Endothelial cell of umbilical vein (primary cell): ENCODE measurements at regions not wholly inside any gene's neighbourhood (a gene's known extent, or its start where the extent isn't known, plus 50 kb on each side); places are given as distances from the start of the nearest gene placed in this dataset.

Experiments used
- BruUV-seq: library from RNA; stranded (reverse); fragments of 400-500 nt; replicated peaks from 2 replicates; lab custom pipeline; 2021; lab: Mats Ljungman, UMichigan
- CTCF ChIA-PET: fragments of 300-600, 350-600 bp; sonication (Branson Sonifier 250); formaldehyde crosslinking; loops from one replicate; lab custom pipeline; 2021; ENCODE audit warnings: antibody characterized with exemption, inconsistent platforms; lab: Charles Lee
- POLR2A ChIA-PET: fragments of 300-600, 350-600 bp; sonication (Branson Sonifier 250); formaldehyde crosslinking; loops from one replicate; lab custom pipeline; 2021; ENCODE audit warnings: antibody characterized with exemption, inconsistent platforms; lab: Charles Lee
- DNase-seq: peaks from one replicate; pipeline ENCODE4 v3.0.0-alpha.2; 2011; ENCODE audit warnings: low read depth, low spot score
- FAIRE-seq: peaks from 2 replicates; lab custom pipeline; 2011; peaks lifted over from hg19 to GRCh38; lab: Jason Lieb, UNC
- H2AFZ ChIP-seq: 2 replicates; pipeline ENCODE4 v1.6.0; 2012; ENCODE audit warnings: low read depth, low read length, control low read depth, inconsistent platforms
- H3K27ac ChIP-seq: 2 replicates; pipeline ENCODE4 v1.5.1; 2011; ENCODE audit warnings: low read depth, mild to moderate bottlenecking, control low read depth, low read length, moderate library complexity; ENCODE audit not compliant: insufficient read depth
- H3K27me3 ChIP-seq, 2 experiments: 2 replicates each; pipeline versions ENCODE4 v1.6.0 to v1.6.1; 2011; ENCODE audit warnings: low read length in 2 of 2, mixed read lengths in 1 of 2; ENCODE audit not compliant: control insufficient read depth in 2 of 2, insufficient read depth in 2 of 2
- H3K36me3 ChIP-seq, 2 experiments: 2 replicates in 1 of 2; 3 replicates in 1 of 2; pipeline ENCODE4 v1.5.1; 2011; ENCODE audit warnings: low read length in 2 of 2, mild to moderate bottlenecking in 1 of 2, moderate library complexity in 1 of 2; ENCODE audit not compliant: control insufficient read depth in 2 of 2, insufficient read depth in 2 of 2; ENCODE audit errors: extremely low read depth in 1 of 2
- H3K4me1 ChIP-seq: 3 replicates; pipeline ENCODE4 v1.5.1; 2011; ENCODE audit warnings: mild to moderate bottlenecking, low read length; ENCODE audit not compliant: control insufficient read depth, insufficient read depth; ENCODE audit errors: extremely low read depth
- H3K4me2 ChIP-seq: 2 replicates; pipeline ENCODE4 v1.6.1; 2011; ENCODE audit warnings: low read length, control low read depth, mixed read lengths; ENCODE audit not compliant: insufficient read depth
- H3K4me3 ChIP-seq, 3 experiments: fragments of 200-600 bp in 1 of 3; sonication (generic), shearing (Covaris generic) in 1 of 3; replicated peaks in 1 of 3; 2 replicates each; pipeline ENCODE4 v1.5.1; 2011 to 2016; ENCODE audit warnings: control low read depth in 3 of 3, low read length in 3 of 3, mild to moderate bottlenecking in 2 of 3, inconsistent platforms in 1 of 3, low read depth in 1 of 3, moderate library complexity in 1 of 3; ENCODE audit not compliant: insufficient read depth in 1 of 3
- H3K79me2 ChIP-seq: 2 replicates; pipeline ENCODE4 v1.6.0; 2012; ENCODE audit warnings: low read length, inconsistent platforms; ENCODE audit not compliant: control insufficient read depth, insufficient read depth
- H3K9ac ChIP-seq: replicated peaks from 2 replicates; pipeline ENCODE3; 2011; ENCODE audit warnings: low read length, control low read depth; ENCODE audit not compliant: insufficient read depth; ENCODE audit errors: extremely low read depth
- H3K9me1 ChIP-seq: replicated peaks from 3 replicates; pipeline ENCODE4 v1.6.0; 2011; ENCODE audit warnings: mild to moderate bottlenecking, low read length; ENCODE audit not compliant: control insufficient read depth, insufficient read depth; ENCODE audit errors: extremely low read depth
- H3K9me3 ChIP-seq: replicated peaks from 2 replicates; pipeline ENCODE4 v1.5.1; 2012; ENCODE audit warnings: low read length, inconsistent platforms; ENCODE audit not compliant: control insufficient read depth, insufficient read depth
- H4K20me1 ChIP-seq: replicated peaks from 2 replicates; pipeline ENCODE3; 2011; ENCODE audit warnings: mild to moderate bottlenecking, low read length; ENCODE audit not compliant: control insufficient read depth, insufficient read depth; ENCODE audit errors: extremely low read depth
- EZH2 ChIP-seq: IDR thresholded peaks from 2 replicates; pipeline ENCODE4 v1.6.1; 2012; ENCODE audit warnings: borderline replicate concordance, low read depth, mild to moderate bottlenecking, moderate library complexity, low read length, inconsistent platforms; ENCODE audit not compliant: severe bottlenecking
- FOS ChIP-seq: IDR thresholded peaks from 2 replicates; pipeline ENCODE4 v1.6.1; 2011; ENCODE audit warnings: mild to moderate bottlenecking, low read length, moderate library complexity, borderline replicate concordance; ENCODE audit not compliant: insufficient read depth
- GATA2 ChIP-seq: IDR thresholded peaks from 2 replicates; pipeline ENCODE4 v1.7.0; 2011; ENCODE audit warnings: low read depth, mild to moderate bottlenecking, moderate library complexity, mixed read lengths, low read length; ENCODE audit not compliant: insufficient read length, insufficient read depth
- JUN ChIP-seq: IDR thresholded peaks from 2 replicates; pipeline ENCODE4 v1.6.1; 2011; ENCODE audit warnings: borderline replicate concordance, low read depth; ENCODE audit not compliant: insufficient read length, insufficient read depth
- MYC ChIP-seq: IDR thresholded peaks from one replicate; pipeline ENCODE4 v1.6.1; 2011; ENCODE audit warnings: mild to moderate bottlenecking, low read depth, low read length
- POLR2A ChIP-seq: IDR thresholded peaks from 2 replicates; pipeline ENCODE4 v1.6.1; 2012; ENCODE audit warnings: low read depth, mild to moderate bottlenecking, control low read depth, low read length
- POLR2AphosphoS5 ChIP-seq: IDR thresholded peaks from 2 replicates; pipeline ENCODE4 v1.6.1; 2012; ENCODE audit warnings: low read depth, mild to moderate bottlenecking, control low read depth, low read length, moderate library complexity; ENCODE audit not compliant: insufficient read depth
- dilution Hi-C: fragments of 300-500 bp; cut with MboI; formaldehyde crosslinking; loops from one replicate; pipeline ENCODE4 v1.15.0; 2019; ENCODE audit warnings: low sequenced_read_pairs; ENCODE audit not compliant: extremely low pct_ligation_motif_present
- intact Hi-C: fragments of 100-400 bp; cut with micrococcal nuclease; formaldehyde crosslinking; loops from one replicate; pipeline ENCODE4 v1.10.0; 2022
- TF ChIP-seq, protein P1 (sequence below), 2 donors: IDR thresholded peaks; 1 replicate in 1 of 2; 2 replicates in 1 of 2; pipeline ENCODE4 v1.5.1; 2011; ENCODE audit warnings: low read length in 2 of 2, mild to moderate bottlenecking in 2 of 2, moderate library complexity in 2 of 2, control low read depth in 1 of 2, inconsistent platforms in 1 of 2, low read depth in 1 of 2; ENCODE audit not compliant: insufficient read depth in 1 of 2; ENCODE audit errors: extremely low read depth in 1 of 2
- TF ChIP-seq, protein P2 (sequence below): IDR thresholded peaks from 2 replicates; pipeline ENCODE4 v1.6.1; 2011; ENCODE audit not compliant: insufficient read depth, insufficient read length

DNA sequence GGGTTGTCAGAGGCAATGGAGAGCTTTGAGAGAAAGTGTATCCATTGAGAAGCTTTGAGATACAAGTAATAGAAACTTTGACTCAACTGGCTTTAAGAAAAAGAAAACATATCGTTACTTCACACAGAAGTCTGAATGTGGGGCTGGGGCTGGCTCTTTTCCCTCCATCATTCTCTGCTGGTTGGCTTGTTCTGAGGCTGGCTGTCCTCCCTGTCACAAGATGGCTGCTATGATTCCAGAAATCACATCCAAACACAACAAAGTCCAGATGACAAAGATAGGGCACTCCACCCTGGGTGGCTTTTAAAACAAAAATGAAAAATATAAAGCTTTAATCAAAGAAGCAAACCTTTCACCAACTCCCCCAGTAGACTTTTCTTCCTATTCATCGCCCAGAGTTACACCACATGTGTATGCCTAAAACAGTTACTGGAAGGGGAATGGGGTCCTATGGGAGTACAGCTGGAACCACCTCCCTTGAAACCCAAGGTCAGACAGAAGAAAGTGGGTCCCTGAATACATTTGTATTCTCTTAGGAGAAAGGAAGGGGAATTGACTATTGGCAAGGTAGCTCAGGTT lies 284.3 kb downstream of the GAS1 start:
- H3K9me3 ChIP-seq, result peaks cover 2% of the 10 kb centered on the region
- no peaks in the 10 kb centered on the region for H3K4me1 ChIP-seq
- ChIA-PET CTCF (no interaction called here), POLR2A (no interaction called here)
- no peaks in the 10 kb centered on the region for H3K27me3 ChIP-seq
- H3K27ac ChIP-seq, result no peak overlapping the region
- no peaks in the 10 kb centered on the region for H4K20me1 ChIP-seq
- H3K36me3 ChIP-seq, result no peaks in the 10 kb centered on the region
- H3K4me3 ChIP-seq, result no peak overlapping the region
- dilution Hi-C loops, result no loop called here
- no peak overlapping the region for H3K9ac ChIP-seq
- intact Hi-C loops, result no loop called here
- BruUV-seq, result no TSS peak
- FAIRE-seq (no peak), DNase-seq (no peak)
- H3K79me2 ChIP-seq, result no peaks in the 10 kb centered on the region
- TF ChIP-seq EZH2 (no peak), GATA2 (no peak), FOS (no peak), JUN (no peak), POLR2AphosphoS5 (no peak), POLR2A (no peak), MYC (no peak)
- TF ChIP-seq, protein P1, sequence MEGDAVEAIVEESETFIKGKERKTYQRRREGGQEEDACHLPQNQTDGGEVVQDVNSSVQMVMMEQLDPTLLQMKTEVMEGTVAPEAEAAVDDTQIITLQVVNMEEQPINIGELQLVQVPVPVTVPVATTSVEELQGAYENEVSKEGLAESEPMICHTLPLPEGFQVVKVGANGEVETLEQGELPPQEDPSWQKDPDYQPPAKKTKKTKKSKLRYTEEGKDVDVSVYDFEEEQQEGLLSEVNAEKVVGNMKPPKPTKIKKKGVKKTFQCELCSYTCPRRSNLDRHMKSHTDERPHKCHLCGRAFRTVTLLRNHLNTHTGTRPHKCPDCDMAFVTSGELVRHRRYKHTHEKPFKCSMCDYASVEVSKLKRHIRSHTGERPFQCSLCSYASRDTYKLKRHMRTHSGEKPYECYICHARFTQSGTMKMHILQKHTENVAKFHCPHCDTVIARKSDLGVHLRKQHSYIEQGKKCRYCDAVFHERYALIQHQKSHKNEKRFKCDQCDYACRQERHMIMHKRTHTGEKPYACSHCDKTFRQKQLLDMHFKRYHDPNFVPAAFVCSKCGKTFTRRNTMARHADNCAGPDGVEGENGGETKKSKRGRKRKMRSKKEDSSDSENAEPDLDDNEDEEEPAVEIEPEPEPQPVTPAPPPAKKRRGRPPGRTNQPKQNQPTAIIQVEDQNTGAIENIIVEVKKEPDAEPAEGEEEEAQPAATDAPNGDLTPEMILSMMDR (IDR thresholded peaks at IDR 0.05; ENCODE audit: extremely low read depth in 1 of 2, insufficient read depth in 1 of 2, low read depth in 1 of 2, low read length in 2 of 2), result no peak
- TF ChIP-seq, protein P2, sequence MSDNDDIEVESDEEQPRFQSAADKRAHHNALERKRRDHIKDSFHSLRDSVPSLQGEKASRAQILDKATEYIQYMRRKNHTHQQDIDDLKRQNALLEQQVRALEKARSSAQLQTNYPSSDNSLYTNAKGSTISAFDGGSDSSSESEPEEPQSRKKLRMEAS, result no peak
- H2AFZ ChIP-seq, result no peak overlapping the region
- no peaks in the 10 kb centered on the region for H3K9me1 ChIP-seq
- H3K4me2 ChIP-seq, result no peak overlapping the region
